ENCODE measurements at regions not wholly inside any gene's neighbourhood (a gene's known extent, or its start where the extent isn't known, plus 50 kb on each side); places are given as distances from the start of the nearest gene placed in this dataset.

DNA sequence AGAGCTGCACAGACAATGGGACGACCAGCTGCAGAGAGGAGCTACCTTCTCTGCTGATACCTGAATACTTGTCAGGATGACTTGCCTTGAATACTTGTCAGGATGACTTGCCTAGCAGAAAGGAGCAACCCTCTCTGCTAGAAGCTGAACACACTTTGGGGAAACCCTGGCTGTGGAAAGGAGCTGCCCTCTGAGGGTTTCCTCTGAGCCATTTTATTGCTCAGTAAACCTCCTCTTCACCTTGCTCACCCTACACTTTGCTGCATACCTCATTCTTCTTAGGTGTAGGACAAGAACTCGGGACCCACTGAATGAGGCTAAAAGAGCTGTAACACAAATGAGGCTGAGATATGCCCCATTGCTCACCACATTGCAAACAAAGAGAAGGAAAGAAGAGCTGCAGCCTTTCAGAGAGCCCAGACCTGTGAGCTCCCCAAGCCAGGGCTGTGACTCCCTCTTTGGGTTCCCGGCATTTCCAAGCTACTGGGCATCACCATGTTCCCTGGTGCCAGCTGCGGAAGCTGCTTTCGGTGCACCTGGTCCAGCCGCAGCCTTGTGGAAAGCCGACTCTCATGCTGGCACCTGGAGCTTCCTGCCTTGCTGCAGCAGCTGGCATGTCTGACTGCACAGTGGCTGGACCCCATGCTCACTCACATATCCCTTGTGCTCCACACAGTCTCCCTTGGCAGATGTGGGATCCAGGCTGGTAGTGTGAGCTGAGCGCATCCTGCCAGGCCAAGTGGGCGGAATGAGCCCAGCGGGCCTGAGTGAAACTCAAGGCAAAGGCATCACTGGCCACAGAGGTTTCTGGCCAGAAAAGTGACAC, 106.7 kb upstream of the AHI1 start:
- TF ChIP-seq POLR2A (IDR thresholded peaks at IDR 0.05): no peak
- no peak for TF ChIP-seq CTCF (IDR thresholded peaks at IDR 0.05)
